Caco-2 (cell line): ENCODE measurements at regions not wholly inside any gene's neighbourhood (a gene's known extent, or its start where the extent isn't known, plus 50 kb on each side); places are given as distances from the start of the nearest gene placed in this dataset.

Source experiments
- BruUV-seq: library from RNA; stranded (reverse); fragments of 400-500 nt; replicated peaks from 2 replicates; lab custom pipeline; 2021; lab: Mats Ljungman, UMichigan
- CTCF ChIA-PET: fragments of 300-600 bp; sonication (Branson Sonifier 250); formaldehyde crosslinking; loops from one replicate; lab custom pipeline; 2022; ENCODE audit warnings: antibody characterized with exemption; lab: Charles Lee
- POLR2A ChIA-PET: fragments of 300-600 bp; sonication (Branson Sonifier 250); formaldehyde crosslinking; loops from one replicate; lab custom pipeline; 2022; ENCODE audit warnings: antibody characterized with exemption; lab: Charles Lee
- DNase-seq, 2 experiments: peaks; one replicate each; pipeline versions ENCODE4 v3.0.0 to v3.0.0-alpha.2; 2020 to 2022
- H3K27me3 ChIP-seq: replicated peaks from 2 replicates; pipeline ENCODE4 v1.6.0; 2011; ENCODE audit warnings: low read length; ENCODE audit not compliant: control insufficient read depth, insufficient read depth
- H3K36me3 ChIP-seq: 2 replicates; pipeline ENCODE4 v1.5.1; 2011; ENCODE audit warnings: low read length; ENCODE audit not compliant: control insufficient read depth, insufficient read depth
- H3K4me1 ChIP-seq: fragments of 250-450 bp; sonication (Bioruptor Pico); 2 replicates; pipeline ENCODE4 v1.5.1; 2020; ENCODE audit warnings: mild to moderate bottlenecking
- H3K4me3 ChIP-seq: 2 replicates; pipeline ENCODE4 v1.5.1; 2011; ENCODE audit warnings: low read depth, mild to moderate bottlenecking, control low read depth, low read length
- H3K9me3 ChIP-seq: fragments of 250-450 bp; sonication (Bioruptor Pico); 2 replicates; pipeline ENCODE4 v1.5.1; 2020; ENCODE audit warnings: mild to moderate bottlenecking, moderate library complexity
- H3K27ac Mint-ChIP-seq: one replicate; pipeline ENCODE4 v1.8.0; 2022; ENCODE audit warnings: mixed read lengths; ENCODE audit not compliant: unreplicated experiment
- H3K27me3 Mint-ChIP-seq: one replicate; pipeline ENCODE4 v1.8.0; 2022; ENCODE audit warnings: mixed read lengths; ENCODE audit not compliant: insufficient read depth, unreplicated experiment
- H3K36me3 Mint-ChIP-seq: one replicate; pipeline ENCODE4 v1.8.0; 2022; ENCODE audit warnings: mild to moderate bottlenecking, mixed read lengths; ENCODE audit not compliant: insufficient read depth, unreplicated experiment
- H3K4me1 Mint-ChIP-seq: one replicate; pipeline ENCODE4 v1.8.0; 2022; ENCODE audit warnings: low read depth, mixed read lengths; ENCODE audit not compliant: unreplicated experiment
- H3K4me3 Mint-ChIP-seq: one replicate; pipeline ENCODE4 v1.8.0; 2022; ENCODE audit warnings: mild to moderate bottlenecking, moderate library complexity, mixed read lengths; ENCODE audit not compliant: unreplicated experiment
- H3K9me3 Mint-ChIP-seq: one replicate; pipeline ENCODE4 v1.8.0; 2022; ENCODE audit warnings: mixed read lengths; ENCODE audit not compliant: unreplicated experiment
- CTCF ChIP-seq, 2 experiments: fragments of 200-600 bp in 1 of 2; IDR thresholded peaks; 1 replicate in 1 of 2; 2 replicates in 1 of 2; pipeline versions ENCODE4 v1.5.1 to v1.8.0; 2011 to 2022; ENCODE audit warnings: antibody characterized with exemption in 1 of 2, control low read depth in 1 of 2, inconsistent platforms in 1 of 2, low read depth in 1 of 2, low read length in 1 of 2, mild to moderate bottlenecking in 1 of 2, moderate library complexity in 1 of 2; ENCODE audit not compliant: insufficient read depth in 1 of 2, severe bottlenecking in 1 of 2, unreplicated experiment in 1 of 2
- intact Hi-C: fragments of 100-400 bp; cut with micrococcal nuclease; formaldehyde crosslinking; loops from one replicate; pipeline ENCODE4 v1.10.0; 2022; ENCODE audit not compliant: unreplicated experiment

- H3K9me3 ChIP-seq = no peaks in the 10 kb centered on the region
- no peaks in the 10 kb centered on the region for H3K27me3 Mint-ChIP-seq
- intact Hi-C loops = no loop called here
These were observed 117.6 kb upstream of the MGAT4C start for GRCh38 chr12:86373813-86374212.

GRCh38 chr12:86367137-86367536 is 110.9 kb upstream of the MGAT4C start:
- Histone ChIP-seq H3K27me3 (no peaks in the 10 kb centered on the region), H3K36me3 (no peaks in the 10 kb centered on the region), H3K9me3 (no peaks in the 10 kb centered on the region), H3K4me1 (no peaks in the 10 kb centered on the region), H3K4me3 (no peak overlapping the region)
- intact Hi-C loops = no loop called here
- H3K27me3 Mint-ChIP-seq = no peaks in the 10 kb centered on the region
- H3K4me3 Mint-ChIP-seq = no peak overlapping the region
- no peaks in the 10 kb centered on the region for H3K9me3 Mint-ChIP-seq
- CTCF ChIA-PET = no interaction called here
- no peaks in the 10 kb centered on the region for H3K36me3 Mint-ChIP-seq
- POLR2A ChIA-PET = no interaction called here
- no peak overlapping the region for H3K27ac Mint-ChIP-seq
- no peak for TF ChIP-seq CTCF (IDR thresholded peaks at IDR 0.05; ENCODE audit: insufficient read depth in 1 of 2, low read depth in 1 of 2, low read length in 1 of 2, severe bottlenecking in 1 of 2, unreplicated experiment in 1 of 2)
- BruUV-seq = no TSS peak
- no peaks in the 10 kb centered on the region for H3K4me1 Mint-ChIP-seq
- DNase-seq = no peak

More at GRCh38 chr12:86373813-86374212, 117.6 kb upstream of the MGAT4C start:
- no peaks in the 10 kb centered on the region for H3K4me1 Mint-ChIP-seq
- no peak for TF ChIP-seq CTCF (IDR thresholded peaks at IDR 0.05; ENCODE audit: insufficient read depth in 1 of 2, low read depth in 1 of 2, low read length in 1 of 2, severe bottlenecking in 1 of 2, unreplicated experiment in 1 of 2)
- no TSS peak for BruUV-seq
- no peak overlapping the region for H3K4me3 Mint-ChIP-seq
- H3K9me3 Mint-ChIP-seq = no peaks in the 10 kb centered on the region
- Histone ChIP-seq H3K4me1 (no peaks in the 10 kb centered on the region), H3K36me3 (no peaks in the 10 kb centered on the region), H3K4me3 (no peak overlapping the region), H3K27me3 (no peaks in the 10 kb centered on the region)
- no peaks in the 10 kb centered on the region for H3K36me3 Mint-ChIP-seq
- no peak for DNase-seq
- CTCF ChIA-PET = no interaction called here
- no peak overlapping the region for H3K27ac Mint-ChIP-seq
- POLR2A ChIA-PET = no interaction called here

- no peak for DNase-seq
- Histone ChIP-seq H3K36me3 (no peaks in the 10 kb centered on the region), H3K9me3 (no peaks in the 10 kb centered on the region), H3K4me3 (no peak overlapping the region), H3K27me3 (no peaks in the 10 kb centered on the region), H3K4me1 (no peaks in the 10 kb centered on the region)
- intact Hi-C loops = no loop called here
- no peaks in the 10 kb centered on the region for H3K4me1 Mint-ChIP-seq
- CTCF ChIA-PET = no interaction called here
- no peak overlapping the region for H3K27ac Mint-ChIP-seq
- H3K9me3 Mint-ChIP-seq = no peaks in the 10 kb centered on the region
- BruUV-seq = no TSS peak
- POLR2A ChIA-PET = no interaction called here
- no peaks in the 10 kb centered on the region for H3K27me3 Mint-ChIP-seq
- TF ChIP-seq CTCF (IDR thresholded peaks at IDR 0.05; ENCODE audit: insufficient read depth in 1 of 2, low read depth in 1 of 2, low read length in 1 of 2, severe bottlenecking in 1 of 2, unreplicated experiment in 1 of 2) = no peak
- H3K36me3 Mint-ChIP-seq = no peaks in the 10 kb centered on the region
- H3K4me3 Mint-ChIP-seq = no peak overlapping the region
These were observed 93.0 kb upstream of the MGAT4C start for GRCh38 chr12:86349196-86349595.
